ENCODE measurements at regions not wholly inside any gene's neighbourhood (a gene's known extent, or its start where the extent isn't known, plus 50 kb on each side); places are given as distances from the start of the nearest gene placed in this dataset.

DNA sequence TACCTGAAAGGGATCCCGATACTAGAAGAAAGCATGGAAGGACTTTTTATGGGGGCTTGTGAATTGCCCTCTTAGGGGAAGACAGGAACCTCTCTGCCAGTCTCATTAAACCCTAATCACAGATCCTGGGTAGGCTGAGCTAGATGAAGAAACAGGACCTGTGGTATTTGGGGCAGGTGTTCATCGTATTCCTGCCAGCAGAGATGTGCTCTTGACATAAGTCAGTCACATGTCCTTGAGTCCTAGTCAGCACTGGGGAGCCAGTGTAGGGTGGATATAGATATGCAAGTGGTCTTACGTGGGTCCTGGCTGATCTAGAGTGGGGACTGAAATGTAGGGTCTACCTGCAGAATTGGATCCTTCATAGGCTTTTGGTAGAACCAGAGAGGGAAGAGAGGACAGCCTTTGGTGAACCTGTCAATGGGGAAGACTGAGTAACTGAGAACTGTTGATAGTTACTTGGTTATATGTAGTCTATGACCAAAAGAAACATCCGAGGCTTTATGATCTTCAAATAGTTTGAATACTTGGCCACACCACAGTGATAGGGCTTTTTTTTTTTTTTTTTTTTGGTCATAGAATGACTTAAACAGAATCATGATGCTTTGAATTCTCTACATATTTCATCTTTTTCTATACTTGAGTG is 63.5 kb upstream of the WDR1 start:
- H2BK20ac ChIP-seq (ENCODE audit: low read depth, low read length), result no peak overlapping the region; the same call in 1 of the 2 replicates
- H2BK5ac ChIP-seq (ENCODE audit: low read depth, low read length, poor library complexity, severe bottlenecking), result peak overlapping the region; percentile 99
- H3K79me1 ChIP-seq (ENCODE audit: low read depth in 1 of 2, low read length in 2 of 2), result no peaks in the 10 kb centered on the region
- H4K8ac ChIP-seq (ENCODE audit: low read depth in 2 of 2, low read length in 2 of 2), result peak overlapping the region in 1 of 2 experiments; percentile 44; a peak in 2 of 4 replicates
- no peaks in the 10 kb centered on the region for H4K20me1 ChIP-seq (ENCODE audit: insufficient read depth, low read length)
- peak overlapping the region; percentile 94; the same call in 1 of the 2 replicates for H3K18ac ChIP-seq (ENCODE audit: low read depth, low read length)
- no peaks in the 10 kb centered on the region for H3K27me3 ChIP-seq (ENCODE audit: control insufficient read depth, insufficient read depth, low read length)
- peak; percentile 59 for ATAC-seq (ENCODE audit: low read depth)
- H3K9me1 ChIP-seq (ENCODE audit: insufficient read depth, low read length), result 0 out of 2 replicates have a peak, but pooled peaks cover 4% of the 10 kb centered on the region
- CTCF ChIA-PET, result no interaction called here
- H3K27ac ChIP-seq (ENCODE audit: insufficient read depth, low read length), result no peak overlapping the region
- peak overlapping the region; percentile 71 for H2BK120ac ChIP-seq (ENCODE audit: low read depth, low read length)
- POLR2A ChIA-PET (ENCODE audit: unreplicated experiment), result no interaction called here
- H2BK15ac ChIP-seq (ENCODE audit: low read depth, low read length), result no peak overlapping the region
- H4K91ac ChIP-seq (ENCODE audit: insufficient read depth, low read depth, low read length), result peak overlapping the region; percentile 70
- peak; percentile 40 for DNase-seq
- H2AK9ac ChIP-seq (replicated peaks; ENCODE audit: low read depth, low read length, poor library complexity), result no peak overlapping the region
- H2AK5ac ChIP-seq (ENCODE audit: low read depth, low read length), result 0 out of 2 replicates have a peak overlapping the region, but pooled peaks have one; percentile 16
- H4K5ac ChIP-seq (ENCODE audit: low read depth, low read length), result peak overlapping the region; percentile 78; the same call in 1 of the 2 replicates
- dilution Hi-C loops (cut with HindIII; ENCODE audit: low sequenced_read_pairs, unreplicated experiment), result no loop called here
- H3K9me3 ChIP-seq (ENCODE audit: control insufficient read depth, insufficient read depth, low read length), result no peaks in the 10 kb centered on the region
- no peak for TF ChIP-seq MXI1 (IDR thresholded peaks at IDR 0.05; ENCODE audit: borderline replicate concordance, low read depth, low read length)
- no peak for TF ChIP-seq CHD1 (IDR thresholded peaks at IDR 0.05; ENCODE audit: low read depth, low read length)
- TF ChIP-seq RCOR1 (IDR thresholded peaks at IDR 0.05; ENCODE audit: insufficient replicate concordance, low read length), result no peak
- TF ChIP-seq RAD21 (IDR thresholded peaks at IDR 0.05; ENCODE audit: low read length), result no peak
- 0 out of 2 replicates have a peak, but pooled peaks have one; percentile 37 for TF ChIP-seq NFE2L2 (IDR thresholded peaks at IDR 0.05; ENCODE audit: low read depth, low read length)
- no peak for TF ChIP-seq MAZ (IDR thresholded peaks at IDR 0.05; ENCODE audit: borderline replicate concordance, low read depth, low read length)
- TF ChIP-seq MAFK (IDR thresholded peaks at IDR 0.05; ENCODE audit: low read depth, low read length), result no peak
- no peak for TF ChIP-seq CEBPB (IDR thresholded peaks at IDR 0.05; ENCODE audit: low read depth, low read length)
- intact Hi-C loops (cut with micrococcal nuclease), result no loop called here
- H3K56ac ChIP-seq (ENCODE audit: extremely low read depth, insufficient read depth, low read length), result no peak overlapping the region
- H3K14ac ChIP-seq (replicated peaks; ENCODE audit: low read depth, low read length), result no peak overlapping the region
- H3K4me3 ChIP-seq (ENCODE audit: insufficient read depth, low read depth, low read length), result no peak overlapping the region
- H3K9ac ChIP-seq (ENCODE audit: low read depth, low read length), result no peak overlapping the region
- no peaks in the 10 kb centered on the region for H3K36me3 ChIP-seq (ENCODE audit: control insufficient read depth, insufficient read depth, low read length)
- H3K4ac ChIP-seq (ENCODE audit: low read depth, low read length), result peak overlapping the region; percentile 32; the same call in 1 of the 2 replicates
- WGBS, 2 experiments (ENCODE audit: extremely low coverage in 2 of 2, insufficient read length in 1 of 2), result 17% methylated on average over 1 of the region's 4 CpGs; no CpG with 5 or more reads in 1 of the 2 experiments
- H3K4me2 ChIP-seq (ENCODE audit: low read depth, low read length), result no peak overlapping the region
- no peak overlapping the region for H2AFZ ChIP-seq (replicated peaks; ENCODE audit: low read length, poor library complexity)
- H3K4me1 ChIP-seq (ENCODE audit: control insufficient read depth, insufficient read depth, low read length), result peaks cover 11% of the 10 kb centered on the region; the same call in 1 of the 2 replicates
- BruUV-seq (replicated peaks), result no TSS peak
- no peak overlapping the region for H3K23ac ChIP-seq (ENCODE audit: low read depth, low read length)
- in situ Hi-C loops (cut with MboI; ENCODE audit: low sequenced_read_pairs), result loop anchor here (25.0 kb wide), 1 partner anchor 93 kb away; no protein-coding TSS in a partner anchor
